Midbrain (tissue), 1 donor: ENCODE measurements at regions not wholly inside any gene's neighbourhood (a gene's known extent, or its start where the extent isn't known, plus 50 kb on each side); places are given as distances from the start of the nearest gene placed in this dataset.
A peak's percentile ranks its signal among the peaks of the same experiment; 100 is the strongest.

Experiments used
- DNase-seq: peaks from one replicate; lab custom pipeline; 2025; lab: John Stamatoyannopoulos, UW

DNA sequence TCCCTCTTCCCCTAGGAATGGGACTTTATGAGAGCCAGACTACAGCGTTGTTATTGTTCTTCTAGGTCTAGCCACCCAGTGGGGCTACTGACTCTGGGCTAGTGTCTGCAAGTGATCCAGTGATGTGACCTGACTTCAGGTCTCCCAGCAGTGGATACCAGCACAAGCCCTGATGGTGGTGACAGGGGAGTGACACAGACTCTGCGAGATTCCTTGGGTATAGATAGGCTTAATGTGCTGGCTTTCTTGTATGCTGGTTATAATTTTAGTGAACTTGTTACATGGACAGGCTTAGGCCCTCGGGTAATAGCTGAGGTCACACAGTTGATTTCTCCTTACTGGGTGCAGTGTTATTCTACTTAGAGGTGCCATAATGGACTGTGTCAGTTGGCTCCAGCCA is 106.9 kb downstream of the TBC1D30 start:
- DNase-seq = no peak

GRCh38 chr12:64931981-64932380 is 107.5 kb downstream of the TBC1D30 start:
- DNase-seq = no peak

GRCh38 chr12:64933791-64934190 is 109.3 kb downstream of the TBC1D30 start:
- no peak for DNase-seq

DNA sequence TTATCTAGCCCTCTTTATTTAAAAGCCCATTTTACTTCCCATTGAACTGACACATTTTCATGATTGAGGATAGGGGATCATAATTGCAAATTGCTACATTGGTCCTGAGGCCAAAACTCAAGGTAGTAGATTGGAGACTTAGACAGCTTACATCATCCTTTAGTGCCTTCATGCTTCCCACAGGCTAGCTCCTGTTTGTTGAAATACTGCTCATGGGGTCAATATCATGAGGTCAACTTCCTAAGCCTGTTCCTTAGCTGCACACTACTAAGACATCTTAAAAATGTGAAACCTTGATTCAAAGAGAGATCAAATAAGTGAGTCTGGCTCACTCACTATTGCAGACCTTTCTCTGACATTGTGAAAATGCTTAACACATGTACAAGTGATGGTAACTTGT is 113.0 kb downstream of the TBC1D30 start:
- no peak for DNase-seq

- DNase-seq = no peak
Measured at GRCh38 chr12:64938179-64938578, 113.7 kb downstream of the TBC1D30 start.

DNA sequence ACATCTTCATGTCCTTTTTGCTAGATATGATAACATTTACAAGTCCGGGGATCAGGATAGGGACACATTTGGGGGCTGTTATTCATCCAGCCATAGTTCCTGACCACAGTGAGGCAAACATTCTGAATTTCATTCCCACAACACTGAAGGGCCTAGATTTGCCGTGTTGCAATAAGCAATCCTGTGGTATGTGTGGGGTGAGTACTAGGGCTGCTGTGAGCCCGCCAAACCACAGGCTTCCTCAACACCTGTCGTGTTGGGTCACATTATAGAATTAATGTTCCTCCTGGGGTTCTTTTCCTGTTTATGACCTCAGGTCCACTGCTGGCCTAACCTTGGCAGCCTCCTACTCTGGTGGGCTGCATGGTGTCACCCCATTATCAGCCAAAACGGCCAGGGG is 119.2 kb downstream of the TBC1D30 start:
- DNase-seq = no peak

DNA sequence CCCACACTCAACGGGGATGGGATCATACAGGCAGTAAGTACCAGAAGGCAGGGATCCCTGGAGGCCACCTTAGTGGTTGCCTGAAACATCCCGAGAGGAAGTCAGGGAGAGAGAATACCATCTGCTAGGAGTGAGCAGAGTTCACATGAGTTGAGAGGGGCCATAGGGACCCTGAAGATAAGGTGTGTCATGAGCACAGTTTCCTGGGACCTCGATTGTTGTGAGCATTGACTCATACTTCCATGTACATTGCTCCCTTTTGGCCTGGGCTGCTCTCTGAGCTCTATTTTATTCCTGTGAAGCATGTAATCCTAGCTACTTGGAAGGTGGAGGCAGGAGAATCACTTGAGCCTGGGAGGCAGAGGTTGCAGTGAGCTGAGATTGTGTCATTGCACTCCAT is 120.5 kb downstream of the TBC1D30 start:
- no peak for DNase-seq

DNA sequence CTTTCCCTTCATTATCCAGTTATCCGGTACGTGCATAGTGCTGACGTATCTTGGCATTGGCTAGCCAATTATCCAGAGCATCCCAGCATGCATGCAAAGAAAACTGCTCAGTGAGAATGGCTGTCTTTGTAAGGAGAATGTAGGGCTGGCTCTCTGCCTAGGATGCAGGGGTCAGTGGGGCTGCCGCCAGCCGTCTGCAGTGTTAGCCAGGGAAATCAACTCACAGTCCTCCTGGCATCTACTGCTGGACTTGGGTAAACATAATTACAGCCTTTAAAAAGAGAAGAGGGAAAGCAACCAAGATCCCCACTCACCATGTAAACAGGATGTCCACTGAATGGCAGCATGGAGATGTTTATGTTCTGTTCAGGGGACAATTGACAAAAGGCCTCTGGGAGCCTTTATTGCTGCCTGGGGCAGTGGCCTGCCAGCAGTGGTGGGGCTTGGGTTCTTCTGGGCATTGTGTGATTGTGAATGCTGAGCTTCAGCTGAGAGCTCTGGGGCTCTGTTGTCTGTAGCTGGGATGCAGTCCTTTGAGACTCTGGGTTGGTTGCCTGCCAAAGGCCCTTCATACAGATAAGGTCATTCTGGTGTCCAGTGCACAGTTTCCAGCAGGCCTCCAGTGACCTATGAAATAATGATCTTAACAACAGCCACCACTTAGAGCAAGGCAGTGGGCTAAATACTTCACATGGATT is 121.8 kb downstream of the TBC1D30 start:
- DNase-seq = peak; percentile 95

DNA sequence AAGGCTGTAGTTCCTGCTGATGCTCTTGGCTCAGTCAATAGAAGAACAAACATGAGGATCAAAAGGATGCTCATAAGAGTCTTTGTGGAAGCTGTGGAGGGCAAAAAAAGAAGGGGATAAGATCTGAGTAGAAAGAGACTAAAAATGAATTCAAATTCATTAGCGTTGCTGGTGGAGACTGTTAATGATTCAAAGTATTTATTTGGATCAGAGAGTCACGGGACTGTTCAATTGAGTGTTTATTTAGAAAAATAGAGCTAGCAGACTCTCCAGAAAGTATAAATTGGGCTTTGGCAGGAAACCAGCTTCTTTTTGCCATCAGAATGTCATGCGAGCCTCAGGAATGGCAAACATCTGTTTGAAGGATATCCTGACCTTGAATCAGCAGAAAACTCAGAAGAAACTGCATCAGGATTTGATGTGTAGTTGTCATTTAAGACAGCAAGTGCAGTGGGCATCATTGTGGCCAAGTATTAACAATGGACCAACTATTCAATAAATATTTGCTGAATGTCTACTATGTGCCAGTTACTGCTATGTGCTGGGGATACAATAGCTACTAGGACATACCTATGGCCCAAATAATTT is 126.4 kb downstream of the TBC1D30 start:
- no peak for DNase-seq

DNA sequence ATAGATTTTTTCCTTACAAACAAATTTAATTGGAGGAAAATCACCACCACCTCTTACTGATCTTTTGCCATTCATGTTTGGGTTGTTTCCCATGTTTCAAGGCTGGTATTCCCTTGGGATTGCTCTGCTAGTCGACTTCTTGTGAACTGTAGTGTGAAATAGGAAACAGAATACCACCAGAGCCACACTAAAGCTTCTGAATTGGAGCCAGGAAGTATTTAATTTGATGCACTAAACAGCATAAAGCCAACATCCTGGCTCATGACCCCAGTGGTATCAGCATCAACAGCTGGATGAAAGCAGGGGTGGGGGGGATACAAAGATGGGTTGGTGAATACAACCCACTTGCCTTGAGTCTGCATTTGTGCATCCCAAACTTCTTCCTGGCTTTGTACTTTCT is 127.5 kb downstream of the TBC1D30 start:
- no peak for DNase-seq

GRCh38 chr12:64955746-64956145 is 131.3 kb downstream of the TBC1D30 start:
- DNase-seq = no peak

DNA sequence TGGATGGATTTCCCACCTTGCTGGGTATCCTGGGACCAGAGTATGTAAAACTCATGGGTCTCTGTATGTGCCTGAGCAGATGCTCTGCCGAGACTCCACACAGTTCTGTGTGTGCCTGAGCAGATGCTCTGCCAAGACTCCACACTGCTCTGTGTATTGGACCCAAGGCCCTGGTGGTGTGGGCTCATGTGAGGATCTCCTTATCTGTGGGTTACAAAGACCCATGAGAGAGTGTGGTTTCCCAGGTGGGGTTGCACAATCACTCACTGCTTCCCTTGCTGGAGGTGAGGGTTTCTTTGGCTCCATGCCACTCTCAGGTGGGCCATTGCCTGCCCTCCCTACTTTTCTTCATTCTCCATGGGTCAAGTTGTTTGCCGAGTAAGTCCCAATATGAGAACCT is 141.5 kb downstream of the TBC1D30 start:
- DNase-seq = no peak

DNA sequence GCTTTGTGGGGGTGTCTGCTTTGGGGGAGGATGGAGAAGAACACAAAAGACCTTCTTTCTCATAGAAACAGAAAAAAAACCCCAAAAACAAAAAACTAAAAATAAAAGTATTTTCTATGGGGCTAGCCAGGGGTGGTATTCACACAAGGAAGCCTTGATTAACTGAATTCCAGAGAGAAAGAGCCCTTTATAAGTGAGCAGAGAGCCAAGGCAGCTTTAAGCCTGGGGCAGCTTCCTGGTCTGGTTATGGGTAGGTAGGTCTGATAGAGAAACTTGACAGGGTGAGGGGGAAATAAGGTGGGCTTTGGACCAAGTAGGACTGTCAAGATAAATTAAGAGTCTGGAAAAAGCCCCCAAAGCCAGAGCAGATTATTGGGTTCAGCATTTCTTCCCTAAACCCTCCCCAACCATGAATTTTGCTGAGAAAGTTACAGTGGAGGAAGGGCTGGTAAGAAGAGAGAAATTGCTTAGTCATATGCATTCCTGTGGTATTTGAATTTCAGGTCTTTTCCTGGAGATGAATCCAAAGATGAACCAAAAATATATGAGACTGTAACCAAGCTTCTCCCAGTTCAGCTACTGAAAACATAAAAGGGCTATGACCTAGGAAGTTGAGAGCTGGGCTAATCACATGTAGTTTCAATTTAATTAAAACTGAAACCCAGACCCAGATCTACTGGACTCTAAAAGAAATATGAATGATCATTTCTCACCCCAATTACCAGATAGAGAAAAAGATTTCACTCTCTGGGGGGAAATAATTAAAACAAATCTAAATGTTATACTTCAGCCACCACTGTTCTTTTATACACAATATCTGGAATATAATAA is 144.8 kb downstream of the TBC1D30 start:
- DNase-seq = no peak

- no peak for DNase-seq
Measured at GRCh38 chr12:64976131-64976530, 145.0 kb downstream of the WIF1 start.

- DNase-seq = no peak
Measured at GRCh38 chr12:64983771-64984278, 137.3 kb downstream of the WIF1 start.

DNA sequence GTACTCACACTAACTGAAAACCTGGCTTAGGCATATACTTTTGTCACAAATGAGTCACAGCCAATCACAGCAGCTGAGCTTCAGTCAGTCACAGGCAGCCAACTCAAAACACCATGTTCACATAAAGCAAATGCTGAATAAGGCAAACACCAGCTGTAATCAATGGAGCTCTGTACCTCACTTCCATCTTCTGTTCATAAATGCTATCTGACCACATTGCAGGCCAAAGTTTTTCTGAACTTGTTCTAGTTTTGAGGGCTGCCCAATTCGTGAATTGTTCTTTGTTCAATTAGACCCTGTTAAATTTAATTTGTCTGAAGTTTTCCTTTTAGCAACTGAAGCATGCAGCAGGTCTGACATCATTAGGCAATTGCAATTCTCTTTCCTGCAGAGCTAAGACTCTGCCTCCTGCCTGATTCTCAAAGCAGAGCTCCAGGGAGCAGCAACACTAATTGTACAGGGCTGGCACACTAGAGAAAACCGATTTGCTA is 129.9 kb downstream of the WIF1 start:
- DNase-seq = no peak

DNA sequence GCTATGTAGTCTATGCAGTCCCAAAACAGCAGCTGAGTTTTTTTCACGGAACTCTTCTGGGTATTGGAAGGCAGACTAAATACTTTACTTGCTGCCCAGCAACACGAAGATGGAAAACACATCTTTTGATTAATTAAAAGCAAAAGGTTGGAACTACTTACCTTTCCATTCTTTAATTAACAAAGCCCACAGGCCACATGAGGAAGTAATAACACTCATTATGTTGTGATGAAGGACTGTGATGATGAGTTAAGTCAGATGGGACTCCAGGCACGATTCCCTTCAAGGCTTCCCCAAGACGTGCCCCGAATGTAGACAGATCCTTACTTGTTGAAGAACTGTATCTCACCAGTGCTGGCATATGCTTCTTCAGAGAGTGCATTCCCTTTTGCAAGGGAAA is 129.0 kb downstream of the WIF1 start:
- no peak for DNase-seq

DNA sequence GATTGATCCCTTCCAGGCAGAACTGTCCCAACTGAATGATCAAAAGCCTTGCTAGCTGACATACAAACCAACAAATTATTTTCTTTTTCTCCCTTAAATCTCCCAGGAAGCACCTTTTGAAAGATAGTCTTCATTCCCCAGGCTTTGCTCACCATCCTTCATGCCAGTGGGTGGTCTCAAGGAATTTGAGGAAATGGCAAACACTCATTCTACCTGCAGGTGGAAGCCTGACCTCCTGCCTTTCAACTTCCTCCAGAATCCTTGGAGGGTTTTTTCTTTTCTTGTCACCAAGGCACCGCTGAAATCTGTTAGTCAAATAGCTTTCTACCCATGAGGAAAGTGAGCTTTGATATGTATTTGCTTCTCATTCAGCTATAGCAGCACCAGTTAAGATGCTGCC is 128.5 kb downstream of the WIF1 start:
- DNase-seq = no peak

DNA sequence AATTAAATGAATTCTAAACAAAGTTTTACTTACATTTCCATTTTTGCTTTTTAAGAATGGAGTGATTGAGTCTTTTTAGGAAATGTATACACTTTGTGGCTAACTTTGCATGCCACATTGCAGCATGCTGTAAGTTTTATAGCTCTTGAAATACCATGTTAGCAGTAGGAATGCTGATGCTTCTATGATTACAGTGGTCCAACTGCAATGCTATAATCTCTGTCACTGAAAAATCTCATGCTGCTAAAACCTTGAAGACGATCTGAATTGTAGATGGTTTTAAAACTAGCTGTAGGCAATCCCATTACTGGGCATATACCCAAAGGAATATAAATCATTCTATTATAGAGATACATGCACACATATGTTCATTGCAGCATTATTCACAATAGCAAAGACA is 127.6 kb downstream of the WIF1 start:
- no peak for DNase-seq

DNA sequence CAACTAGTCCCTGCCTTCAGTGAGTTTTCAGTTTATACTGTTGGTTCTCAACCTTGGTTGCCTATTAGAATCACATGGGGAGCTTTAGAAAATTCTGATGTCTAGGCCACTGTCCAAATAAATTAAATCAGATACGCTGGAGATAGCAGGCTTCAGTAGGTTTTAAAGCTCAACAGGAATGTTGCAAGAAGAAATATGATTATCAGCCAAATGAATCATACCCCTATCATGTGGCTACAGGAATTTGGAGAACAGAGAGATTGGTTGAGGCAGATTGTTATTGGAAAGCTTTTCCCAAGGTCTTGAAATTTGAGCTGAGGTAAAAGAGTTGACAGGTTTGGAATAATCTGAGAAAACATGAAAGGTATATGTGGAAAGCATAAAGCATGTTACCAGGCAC is 125.3 kb downstream of the WIF1 start:
- DNase-seq = no peak

GRCh38 chr12:64997858-64998257 is 123.2 kb downstream of the WIF1 start:
- no peak for DNase-seq

- DNase-seq = peak; percentile 20
Measured at GRCh38 chr12:64998371-64999147, 122.5 kb downstream of the WIF1 start.
